ENCODE measurements at regions not wholly inside any gene's neighbourhood (a gene's known extent, or its start where the extent isn't known, plus 50 kb on each side); places are given as distances from the start of the nearest gene placed in this dataset.

GRCh38 chr4:85177679-85178078, 211.2 kb upstream of the WDFY3 start:
- TF ChIP-seq TAF1 (IDR thresholded peaks at IDR 0.05; ENCODE audit: borderline replicate concordance, low read depth, low read length) (no peak), POLR2A (IDR thresholded peaks at IDR 0.05; ENCODE audit: low read depth, low read length) (no peak), POLR2AphosphoS5 (IDR thresholded peaks at IDR 0.05; ENCODE audit: low read depth, low read length) (no peak)

Measured in GM12892 (cell line).